ENCODE measurements at regions not wholly inside any gene's neighbourhood (a gene's known extent, or its start where the extent isn't known, plus 50 kb on each side); places are given as distances from the start of the nearest gene placed in this dataset.

GRCh38 chr3:82586414-82586813 lies 825.0 kb upstream of the GBE1 start:
- Histone ChIP-seq H3K79me2 (ENCODE audit: control insufficient read depth, insufficient read depth, low read length) (no peaks in the 10 kb centered on the region), H3K27ac (ENCODE audit: extremely low read depth, low read depth, low read length) (no peak overlapping the region), H2AFZ (ENCODE audit: low read depth, low read length) (no peak overlapping the region), H3K4me1 (replicated peaks in 1 of 2; ENCODE audit: control insufficient read depth in 2 of 2, insufficient read depth in 2 of 2, low read length in 2 of 2) (no peaks in the 10 kb centered on the region), H3K36me3 (ENCODE audit: control insufficient read depth, insufficient read depth, low read length) (no peaks in the 10 kb centered on the region), H3K4me2 (ENCODE audit: insufficient read depth, low read length) (no peak overlapping the region), H4K20me1 (replicated peaks; ENCODE audit: control insufficient read depth, insufficient read depth, low read length) (no peaks in the 10 kb centered on the region), H3K27me3 (ENCODE audit: control insufficient read depth in 2 of 2, insufficient read depth in 2 of 2, low read length in 2 of 2) (no peaks in the 10 kb centered on the region), H3K9me1 (ENCODE audit: control insufficient read depth, insufficient read depth, low read length) (no peaks in the 10 kb centered on the region), H3K4me3 (no peak overlapping the region), H3K9ac (ENCODE audit: insufficient read depth in 1 of 2, low read depth in 2 of 2, low read length in 2 of 2) (no peak overlapping the region), H3K9me3 (replicated peaks; ENCODE audit: control insufficient read depth, insufficient read depth, low read depth, low read length) (no peaks in the 10 kb centered on the region)
- ATAC-seq (no peak), DNase-seq (ENCODE audit: extremely low read depth in 1 of 4, low spot score in 3 of 4) (no peak), FAIRE-seq (no peak)
- TF ChIP-seq AFF4 (CRISPR knock-in tag; IDR thresholded peaks at IDR 0.05) (no peak), MCM7 (IDR thresholded peaks at IDR 0.05) (no peak), ZNF407 (IDR thresholded peaks at IDR 0.05; ENCODE audit: low read depth) (no peak), HCFC1 (IDR thresholded peaks at IDR 0.05; ENCODE audit: low read depth, low read length) (no peak), ZNF436 (CRISPR knock-in tag; IDR thresholded peaks at IDR 0.05) (no peak), CEBPG (CRISPR knock-in tag; IDR thresholded peaks at IDR 0.05) (no peak), CEBPG (tag; conservative IDR thresholded peaks at IDR 0.05 in 1 of 2, IDR thresholded peaks at IDR 0.05 in 1 of 2) (no peak), ZNF212 (CRISPR knock-in tag; IDR thresholded peaks at IDR 0.05) (no peak), ZNF121 (CRISPR knock-in tag; conservative IDR thresholded peaks at IDR 0.05) (no peak), YY1 (IDR thresholded peaks at IDR 0.05; ENCODE audit: borderline replicate concordance in 1 of 3, control insufficient read depth in 1 of 3, extremely low read depth in 1 of 3, insufficient read depth in 3 of 3, insufficient read length in 1 of 3, insufficient replicate concordance in 2 of 3, low read depth in 1 of 3, low read length in 2 of 3) (no peak)
- 0% methylated on average over 3 of the region's 3 CpGs for WGBS (ENCODE audit: insufficient coverage, low coverage, missing lambda C conversion rate)
- POLR2A ChIA-PET, result no interaction called here
- intact Hi-C loops (cut with micrococcal nuclease), result no loop called here
- in situ Hi-C loops (cut with MboI), result no loop called here
- CTCF ChIA-PET (ENCODE audit: low intra/inter-chr PET ratio), result no interaction called here
- BruUV-seq (replicated peaks), result no TSS peak
